AG04449 (cell line): ENCODE measurements at regions not wholly inside any gene's neighbourhood (a gene's known extent, or its start where the extent isn't known, plus 50 kb on each side); places are given as distances from the start of the nearest gene placed in this dataset.
A peak's percentile ranks its signal among the peaks of the same experiment; 100 is the strongest.

Experiments
- CTCF ChIA-PET: fragments of 350-600 bp; formaldehyde crosslinking; extraction: SDS; loops from one replicate; lab custom pipeline; 2021; ENCODE audit warnings: antibody characterized with exemption; lab: Yijun Ruan, JAX
- POLR2A ChIA-PET: fragments of 400-600, 350-600 bp; formaldehyde crosslinking; extraction: SDS; loops from one replicate; lab custom pipeline; 2020; ENCODE audit warnings: antibody characterized with exemption, inconsistent platforms; lab: Yijun Ruan, JAX
- DNase-seq: peaks from one replicate; pipeline ENCODE4 v3.0.0-alpha.2; 2010; ENCODE audit warnings: low read depth, low spot score
- H3K4me3 ChIP-seq: 2 replicates; pipeline ENCODE4 v1.5.1; 2011; ENCODE audit warnings: low read depth, mild to moderate bottlenecking, control low read depth, low read length
- TF ChIP-seq, protein P1 (sequence below): IDR thresholded peaks from one replicate; pipeline ENCODE4 v1.5.1; 2011; ENCODE audit warnings: mild to moderate bottlenecking, moderate library complexity, low read length, control low read depth, inconsistent platforms; ENCODE audit not compliant: insufficient read depth; ENCODE audit errors: missing control alignments

DNA sequence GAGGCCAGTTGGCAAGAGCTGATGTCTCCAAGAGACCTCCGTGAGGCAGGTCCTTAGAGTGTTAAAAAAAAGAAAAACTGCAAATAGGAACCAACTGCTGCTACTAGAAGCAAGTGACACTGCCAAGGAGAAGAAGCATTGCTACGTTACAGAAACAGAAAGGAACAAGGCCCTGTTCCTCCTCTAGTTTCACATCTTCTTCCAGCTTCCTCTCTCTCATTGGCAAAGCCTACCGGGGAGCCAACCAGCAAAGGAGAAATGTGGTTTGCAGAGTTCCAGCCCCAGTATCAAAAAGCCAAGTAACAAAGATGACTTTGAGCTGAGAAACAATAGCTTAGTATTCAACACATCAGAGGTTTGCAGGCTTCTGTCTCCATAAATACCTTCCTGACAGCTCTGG lies 145.9 kb downstream of the PRELID2 start:
- TF ChIP-seq, protein P1, sequence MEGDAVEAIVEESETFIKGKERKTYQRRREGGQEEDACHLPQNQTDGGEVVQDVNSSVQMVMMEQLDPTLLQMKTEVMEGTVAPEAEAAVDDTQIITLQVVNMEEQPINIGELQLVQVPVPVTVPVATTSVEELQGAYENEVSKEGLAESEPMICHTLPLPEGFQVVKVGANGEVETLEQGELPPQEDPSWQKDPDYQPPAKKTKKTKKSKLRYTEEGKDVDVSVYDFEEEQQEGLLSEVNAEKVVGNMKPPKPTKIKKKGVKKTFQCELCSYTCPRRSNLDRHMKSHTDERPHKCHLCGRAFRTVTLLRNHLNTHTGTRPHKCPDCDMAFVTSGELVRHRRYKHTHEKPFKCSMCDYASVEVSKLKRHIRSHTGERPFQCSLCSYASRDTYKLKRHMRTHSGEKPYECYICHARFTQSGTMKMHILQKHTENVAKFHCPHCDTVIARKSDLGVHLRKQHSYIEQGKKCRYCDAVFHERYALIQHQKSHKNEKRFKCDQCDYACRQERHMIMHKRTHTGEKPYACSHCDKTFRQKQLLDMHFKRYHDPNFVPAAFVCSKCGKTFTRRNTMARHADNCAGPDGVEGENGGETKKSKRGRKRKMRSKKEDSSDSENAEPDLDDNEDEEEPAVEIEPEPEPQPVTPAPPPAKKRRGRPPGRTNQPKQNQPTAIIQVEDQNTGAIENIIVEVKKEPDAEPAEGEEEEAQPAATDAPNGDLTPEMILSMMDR: no peak
- CTCF ChIA-PET: interaction anchor here (0.8 to 1.6 kb wide), 4 partner anchors 8 to 363 kb away, joined by 3 to 5 read pairs (median 4); no protein-coding TSS in a partner anchor
- POLR2A ChIA-PET: no interaction called here
- no peak overlapping the region for H3K4me3 ChIP-seq
- no peak for DNase-seq

DNA sequence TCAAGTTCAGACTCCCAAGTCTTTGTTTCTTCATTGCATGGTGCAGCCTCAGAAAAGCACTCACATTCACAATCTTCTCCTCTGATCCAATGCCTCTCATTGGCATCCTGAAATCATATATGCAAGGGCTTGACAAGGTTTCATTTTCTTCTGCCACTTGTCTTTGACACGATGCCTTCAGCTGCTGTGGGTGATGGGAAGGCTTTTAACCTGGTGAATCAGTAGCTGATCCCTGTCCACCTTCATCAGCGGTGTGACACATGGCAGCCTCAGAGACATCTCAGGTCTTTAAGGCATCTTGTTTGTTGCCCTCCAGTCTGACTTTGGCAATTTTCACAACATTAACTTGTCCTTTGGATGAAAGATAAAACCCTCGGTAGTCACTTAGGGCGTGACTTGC lies 147.2 kb downstream of the PRELID2 start:
- ChIA-PET POLR2A (no interaction called here), CTCF (interaction anchor here (1.6 kb wide), 1 partner anchor 9 kb away, joined by 4 read pairs; no protein-coding TSS in a partner anchor)
- TF ChIP-seq, protein P1: no peak
- no peak overlapping the region for H3K4me3 ChIP-seq
- DNase-seq: no peak

DNA sequence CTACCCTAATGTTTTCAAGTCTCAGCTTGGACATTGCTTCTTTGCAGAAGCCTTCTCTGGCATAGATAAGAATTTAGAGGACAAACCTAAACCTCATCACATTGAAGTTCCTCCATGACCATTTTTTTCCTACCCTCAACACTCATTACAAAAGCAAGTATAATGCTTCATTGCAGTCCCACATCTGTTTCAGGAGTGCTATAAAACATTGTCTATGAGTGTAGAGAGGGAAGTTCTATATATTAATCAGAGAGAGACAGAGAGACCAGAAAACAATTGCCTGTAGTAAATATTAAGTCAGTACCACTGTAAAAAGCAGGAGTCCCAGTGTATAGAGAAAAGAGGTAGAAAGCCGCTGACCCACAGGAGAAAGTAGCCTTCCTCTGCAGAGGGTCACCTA lies 149.7 kb downstream of the PRELID2 start:
- no peak overlapping the region for H3K4me3 ChIP-seq
- no peak for DNase-seq
- CTCF ChIA-PET: interaction anchor here (1.5 to 1.8 kb wide), 2 partner anchors 9 to 13 kb away, joined by 3 to 5 read pairs; no protein-coding TSS in a partner anchor
- POLR2A ChIA-PET: interaction anchor here (0.7 kb wide), 1 partner anchor 172 kb away, joined by 3 read pairs; no protein-coding TSS in a partner anchor
- TF ChIP-seq, protein P1: no peak

DNA sequence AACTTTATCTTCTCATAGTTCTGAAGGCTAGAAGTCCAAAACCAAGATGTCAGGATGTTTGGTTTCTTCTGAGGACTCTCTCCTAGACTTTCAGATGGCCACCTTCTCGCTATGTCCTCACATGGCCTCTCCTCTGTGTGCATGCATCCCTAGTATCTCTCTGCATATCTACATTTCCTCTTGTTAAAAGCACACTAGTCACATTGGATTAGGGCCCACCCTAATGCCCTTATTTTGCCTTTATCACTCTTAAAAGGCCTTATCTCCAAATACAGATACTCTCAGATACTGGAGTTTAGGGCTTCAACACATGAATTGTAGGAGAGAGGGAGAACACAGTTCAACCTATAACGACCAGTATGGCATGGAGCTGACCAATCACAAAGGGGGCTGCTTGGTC lies 151.7 kb downstream of the PRELID2 start:
- CTCF ChIA-PET: interaction anchor here (1.0 to 3.7 kb wide), 7 partner anchors 7 to 447 kb away, joined by 3 to 22 read pairs (median 4); no protein-coding TSS in a partner anchor
- POLR2A ChIA-PET: no interaction called here
- DNase-seq: no peak
- TF ChIP-seq, protein P1: no peak
- H3K4me3 ChIP-seq: no peak overlapping the region

DNA sequence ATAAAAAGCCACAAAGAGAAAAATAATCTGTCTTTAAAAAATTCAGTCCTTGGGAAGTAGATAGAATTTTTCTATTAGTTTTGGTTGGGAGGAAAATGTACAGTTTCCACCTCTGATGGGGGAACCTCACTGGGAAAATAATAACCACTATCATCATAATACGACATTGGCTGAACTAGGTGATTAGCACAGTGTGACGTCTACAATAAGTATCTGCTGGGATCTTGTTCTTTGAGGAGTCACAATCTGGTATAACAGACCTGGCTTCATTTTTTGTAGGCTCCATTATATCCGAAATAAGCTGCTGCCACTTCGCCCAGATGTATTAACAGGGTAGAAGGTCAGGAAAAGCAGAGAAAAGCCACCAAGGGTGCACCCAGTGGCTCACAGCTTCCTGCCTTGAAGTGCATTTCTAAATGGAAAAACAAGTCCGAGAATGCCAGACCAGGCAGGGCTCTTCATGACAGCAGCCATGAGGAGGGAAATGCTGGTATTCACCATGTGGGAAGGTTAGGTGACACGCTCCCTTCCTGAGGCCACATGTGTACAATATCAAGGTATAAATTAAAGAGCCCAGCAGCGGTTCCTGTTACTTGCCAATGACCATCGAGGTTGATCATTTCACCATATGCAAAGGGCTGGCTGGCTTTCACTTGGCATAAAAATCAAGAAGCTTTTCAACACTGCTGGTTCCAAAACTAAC lies 152.8 kb downstream of the PRELID2 start:
- no peak for DNase-seq
- ChIA-PET CTCF (interaction anchor here (0.6 to 3.7 kb wide), 28 partner anchors 8 to 1490 kb away, joined by 3 to 22 read pairs (median 4); no protein-coding TSS in a partner anchor), POLR2A (no interaction called here)
- TF ChIP-seq, protein P1: no peak
- H3K4me3 ChIP-seq: no peak overlapping the region

DNA sequence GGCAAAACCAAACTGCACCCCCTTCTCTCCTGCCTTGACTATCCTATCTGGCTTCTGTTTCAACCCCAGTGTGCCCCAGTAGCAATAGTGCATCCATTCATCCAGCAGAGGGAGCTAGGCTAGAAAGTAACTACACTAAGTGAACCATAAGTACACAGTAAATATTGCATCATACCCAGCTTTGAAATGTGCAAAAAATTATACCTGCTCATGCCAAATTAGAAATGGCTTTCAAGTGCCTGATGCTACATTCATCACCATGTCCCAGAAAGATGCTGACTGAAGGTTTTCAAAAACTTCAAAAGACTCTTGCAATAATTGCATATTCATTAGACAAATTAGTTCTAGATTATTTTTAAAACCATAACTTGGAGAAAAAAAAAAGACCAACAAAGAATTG lies 153.5 kb downstream of the PRELID2 start:
- POLR2A ChIA-PET: no interaction called here
- TF ChIP-seq, protein P1: peak; percentile 75
- no peak overlapping the region for H3K4me3 ChIP-seq
- CTCF ChIA-PET: interaction anchor here (0.6 to 3.7 kb wide), 24 partner anchors 9 to 1489 kb away, joined by 3 to 22 read pairs (median 4); no protein-coding TSS in a partner anchor
- no peak for DNase-seq
